Activated T-helper 1 cell treated with anti-CD3 and anti-CD28 coated beads, Interleukin-12 subunit alpha, Interleukin-12 subunit beta, Interleukin-2, Interleukin-4 antibody, amounts not matched to agents 30 ng/mL and 10 ng/mL and 1 ng/mL, durations not matched to agents 14 hours and 24 hours and 36 hours (primary cell): ENCODE measurements at regions not wholly inside any gene's neighbourhood (a gene's known extent, or its start where the extent isn't known, plus 50 kb on each side); places are given as distances from the start of the nearest gene placed in this dataset.

Source experiments
- DNase-seq: peaks from one replicate; pipeline ENCODE4 v3.0.0; 2021; ENCODE audit warnings: low spot score
- H3K27ac Mint-ChIP-seq: one replicate; pipeline ENCODE4 v1.8.0; 2021; ENCODE audit warnings: mild to moderate bottlenecking, mixed read lengths
- H3K27me3 Mint-ChIP-seq: one replicate; pipeline ENCODE4 v1.8.0; 2022; ENCODE audit warnings: mild to moderate bottlenecking, moderate library complexity, mixed read lengths; ENCODE audit not compliant: insufficient read depth
- H3K36me3 Mint-ChIP-seq: one replicate; pipeline ENCODE4 v1.8.0; 2021; ENCODE audit warnings: low read depth, mixed read lengths
- H3K4me1 Mint-ChIP-seq: one replicate; pipeline ENCODE4 v1.8.0; 2021; ENCODE audit warnings: low read depth, mixed read lengths
- H3K4me3 Mint-ChIP-seq: one replicate; pipeline ENCODE4 v1.8.0; 2021; ENCODE audit warnings: mild to moderate bottlenecking, moderate library complexity, mixed read lengths
- H3K9me3 Mint-ChIP-seq: one replicate; pipeline ENCODE4 v1.8.0; 2021; ENCODE audit warnings: mixed read lengths
- intact Hi-C: fragments of 100-400 bp; cut with micrococcal nuclease; formaldehyde crosslinking; loops from one replicate; pipeline ENCODE4 v1.15.1; 2024

GRCh38 chr1:221620437-221621384 lies 121.2 kb downstream of the DUSP10 start:
- H3K36me3 Mint-ChIP-seq = no peaks in the 10 kb centered on the region
- H3K9me3 Mint-ChIP-seq = no peaks in the 10 kb centered on the region
- H3K27ac Mint-ChIP-seq = no peak overlapping the region
- DNase-seq = no peak
- intact Hi-C loops = no loop called here
- no peaks in the 10 kb centered on the region for H3K4me1 Mint-ChIP-seq
- H3K27me3 Mint-ChIP-seq = peaks cover 19% of the 10 kb centered on the region
- H3K4me3 Mint-ChIP-seq = no peak overlapping the region

GRCh38 chr1:221621683-221622082 lies 120.2 kb downstream of the DUSP10 start:
- Mint-ChIP-seq H3K9me3 (no peaks in the 10 kb centered on the region), H3K4me3 (no peak overlapping the region), H3K27ac (no peak overlapping the region), H3K4me1 (no peaks in the 10 kb centered on the region), H3K27me3 (peaks cover 21% of the 10 kb centered on the region), H3K36me3 (no peaks in the 10 kb centered on the region)
- intact Hi-C loops = no loop called here
- no peak for DNase-seq

GRCh38 chr1:221622389-221622788 lies 119.5 kb downstream of the DUSP10 start:
- Mint-ChIP-seq H3K4me1 (no peaks in the 10 kb centered on the region), H3K27me3 (peaks cover 19% of the 10 kb centered on the region), H3K9me3 (no peaks in the 10 kb centered on the region), H3K4me3 (no peak overlapping the region), H3K27ac (no peak overlapping the region), H3K36me3 (no peaks in the 10 kb centered on the region)
- DNase-seq = no peak
- intact Hi-C loops = no loop called here

- intact Hi-C loops = no loop called here
- Mint-ChIP-seq H3K4me1 (no peaks in the 10 kb centered on the region), H3K4me3 (no peak overlapping the region), H3K27me3 (peaks cover 13% of the 10 kb centered on the region), H3K36me3 (no peaks in the 10 kb centered on the region), H3K27ac (no peak overlapping the region), H3K9me3 (no peaks in the 10 kb centered on the region)
- DNase-seq = no peak
These were observed 116.9 kb downstream of the DUSP10 start for GRCh38 chr1:221625026-221625425.

- Mint-ChIP-seq H3K9me3 (no peaks in the 10 kb centered on the region), H3K27me3 (peaks cover 13% of the 10 kb centered on the region), H3K36me3 (no peaks in the 10 kb centered on the region), H3K27ac (no peak overlapping the region), H3K4me3 (no peak overlapping the region), H3K4me1 (no peaks in the 10 kb centered on the region)
- intact Hi-C loops = no loop called here
- no peak for DNase-seq
These were observed 115.8 kb downstream of the DUSP10 start for GRCh38 chr1:221626041-221626440.

- intact Hi-C loops = no loop called here
- Mint-ChIP-seq H3K4me1 (no peaks in the 10 kb centered on the region), H3K9me3 (no peaks in the 10 kb centered on the region), H3K36me3 (no peaks in the 10 kb centered on the region), H3K4me3 (no peak overlapping the region), H3K27me3 (peaks cover 9% of the 10 kb centered on the region), H3K27ac (no peak overlapping the region)
- no peak for DNase-seq
These were observed 111.7 kb downstream of the DUSP10 start for GRCh38 chr1:221630236-221630635.

- no peak for DNase-seq
- intact Hi-C loops = no loop called here
- H3K36me3 Mint-ChIP-seq = no peaks in the 10 kb centered on the region
- no peaks in the 10 kb centered on the region for H3K4me1 Mint-ChIP-seq
- H3K9me3 Mint-ChIP-seq = no peaks in the 10 kb centered on the region
- H3K27me3 Mint-ChIP-seq = peaks cover 4% of the 10 kb centered on the region
- no peak overlapping the region for H3K27ac Mint-ChIP-seq
- no peak overlapping the region for H3K4me3 Mint-ChIP-seq
These were observed 110.3 kb downstream of the DUSP10 start for GRCh38 chr1:221631556-221631955.

- H3K27ac Mint-ChIP-seq = no peak overlapping the region
- H3K9me3 Mint-ChIP-seq = no peaks in the 10 kb centered on the region
- DNase-seq = no peak
- no peak overlapping the region for H3K4me3 Mint-ChIP-seq
- H3K27me3 Mint-ChIP-seq = peaks cover 4% of the 10 kb centered on the region
- intact Hi-C loops = no loop called here
- H3K36me3 Mint-ChIP-seq = peaks cover 2% of the 10 kb centered on the region
- no peaks in the 10 kb centered on the region for H3K4me1 Mint-ChIP-seq
These were observed 109.8 kb downstream of the DUSP10 start for GRCh38 chr1:221632072-221632471.

GRCh38 chr1:221633841-221634409 lies 108.0 kb downstream of the DUSP10 start:
- no peaks in the 10 kb centered on the region for H3K27me3 Mint-ChIP-seq
- no peak overlapping the region for H3K27ac Mint-ChIP-seq
- no peak for DNase-seq
- H3K4me1 Mint-ChIP-seq = no peaks in the 10 kb centered on the region
- peaks cover 2% of the 10 kb centered on the region for H3K36me3 Mint-ChIP-seq
- no peaks in the 10 kb centered on the region for H3K9me3 Mint-ChIP-seq
- H3K4me3 Mint-ChIP-seq = no peak overlapping the region
- intact Hi-C loops = no loop called here

GRCh38 chr1:221634606-221635005 lies 107.3 kb downstream of the DUSP10 start:
- Mint-ChIP-seq H3K27ac (no peak overlapping the region), H3K36me3 (peaks cover 2% of the 10 kb centered on the region), H3K4me1 (no peaks in the 10 kb centered on the region), H3K9me3 (peaks cover 2% of the 10 kb centered on the region), H3K4me3 (no peak overlapping the region), H3K27me3 (no peaks in the 10 kb centered on the region)
- intact Hi-C loops = no loop called here
- no peak for DNase-seq

- intact Hi-C loops = no loop called here
- no peaks in the 10 kb centered on the region for H3K4me1 Mint-ChIP-seq
- DNase-seq = no peak
- peaks cover 4% of the 10 kb centered on the region for H3K9me3 Mint-ChIP-seq
- peaks cover 2% of the 10 kb centered on the region for H3K36me3 Mint-ChIP-seq
- H3K4me3 Mint-ChIP-seq = no peak overlapping the region
- no peaks in the 10 kb centered on the region for H3K27me3 Mint-ChIP-seq
- H3K27ac Mint-ChIP-seq = no peak overlapping the region
These were observed 106.6 kb downstream of the DUSP10 start for GRCh38 chr1:221635305-221635704.

GRCh38 chr1:221636096-221636495 lies 105.8 kb downstream of the DUSP10 start:
- Mint-ChIP-seq H3K4me3 (no peak overlapping the region), H3K4me1 (no peaks in the 10 kb centered on the region), H3K27ac (no peak overlapping the region), H3K36me3 (peaks cover 2% of the 10 kb centered on the region), H3K9me3 (peaks cover 4% of the 10 kb centered on the region), H3K27me3 (no peaks in the 10 kb centered on the region)
- intact Hi-C loops = no loop called here
- DNase-seq = no peak

GRCh38 chr1:221636967-221637366 lies 104.9 kb downstream of the DUSP10 start:
- intact Hi-C loops = no loop called here
- no peak overlapping the region for H3K27ac Mint-ChIP-seq
- peaks cover 4% of the 10 kb centered on the region for H3K9me3 Mint-ChIP-seq
- H3K36me3 Mint-ChIP-seq = peaks cover 2% of the 10 kb centered on the region
- H3K4me3 Mint-ChIP-seq = no peak overlapping the region
- no peaks in the 10 kb centered on the region for H3K27me3 Mint-ChIP-seq
- H3K4me1 Mint-ChIP-seq = no peaks in the 10 kb centered on the region
- DNase-seq = no peak
